WTC11 (cell line): ENCODE measurements at regions not wholly inside any gene's neighbourhood (a gene's known extent, or its start where the extent isn't known, plus 50 kb on each side); places are given as distances from the start of the nearest gene placed in this dataset.

ENCODE experiments used
- ATAC-seq: fragments of 200-7000 bp; cut with Tn5 transposase; 2 replicates; pipeline ENCODE4 v1.10.0; 2021; ENCODE audit warnings: mild to moderate bottlenecking, moderate library complexity
- CTCF ChIA-PET: fragments of 300-600 bp; sonication (Branson Sonifier 250); formaldehyde crosslinking; loops from one replicate; lab custom pipeline; 2021; ENCODE audit warnings: antibody characterized with exemption; lab: Charles Lee
- POLR2A ChIA-PET: fragments of 350-600 bp; sonication (Branson Sonifier 250); formaldehyde crosslinking; loops from one replicate; lab custom pipeline; 2021; ENCODE audit warnings: antibody characterized with exemption; lab: Charles Lee
- DNase-seq: peaks from one replicate; pipeline ENCODE4 v3.0.0; 2021; ENCODE audit warnings: low spot score
- H3K27ac Mint-ChIP-seq: 2 replicates; pipeline ENCODE4 v1.8.0; 2021; ENCODE audit warnings: mixed read lengths
- H3K27me3 Mint-ChIP-seq: 2 replicates; pipeline ENCODE4 v1.8.0; 2021; ENCODE audit warnings: low read depth, mild to moderate bottlenecking, moderate library complexity, mixed read lengths
- H3K36me3 Mint-ChIP-seq: 2 replicates; pipeline ENCODE4 v1.8.0; 2021; ENCODE audit warnings: mixed read lengths
- H3K4me1 Mint-ChIP-seq: 2 replicates; pipeline ENCODE4 v1.8.0; 2022; ENCODE audit warnings: mixed read lengths
- H3K4me3 Mint-ChIP-seq: 2 replicates; pipeline ENCODE4 v1.8.0; 2021; ENCODE audit warnings: mild to moderate bottlenecking, moderate library complexity, mixed read lengths
- H3K9me3 Mint-ChIP-seq: 2 replicates; pipeline ENCODE4 v1.8.0; 2021; ENCODE audit warnings: mixed read lengths
- CREM ChIP-seq: sonication (generic); formaldehyde crosslinking; IDR thresholded peaks from 2 replicates; pipeline ENCODE4 v1.8.1; 2022; ENCODE audit warnings: mild to moderate bottlenecking, missing genetic modification reagents, moderate library complexity
- FOXJ3 ChIP-seq: sonication (generic); formaldehyde crosslinking; IDR thresholded peaks from 2 replicates; pipeline ENCODE4 v1.9.0; 2021; ENCODE audit warnings: missing genetic modification reagents, mild to moderate bottlenecking, borderline replicate concordance
- JAZF1 ChIP-seq: fragments of 250-450 bp; sonication (Bioruptor Pico); IDR thresholded peaks from 2 replicates; pipeline ENCODE4 v1.9.0; 2021; ENCODE audit warnings: moderate library complexity, mild to moderate bottlenecking, inconsistent platforms
- MXD4 ChIP-seq: fragments of 250-450 bp; sonication (Bioruptor Pico); IDR thresholded peaks from 2 replicates; pipeline ENCODE4 v1.8.0; 2021; ENCODE audit warnings: mild to moderate bottlenecking, moderate library complexity, borderline replicate concordance
- TCF7 ChIP-seq: sonication (generic); formaldehyde crosslinking; IDR thresholded peaks from 2 replicates; pipeline ENCODE4 v1.8.0; 2022; ENCODE audit warnings: mild to moderate bottlenecking, low read depth, missing genetic modification reagents, moderate library complexity
- ZNF138 ChIP-seq: sonication (generic); formaldehyde crosslinking; conservative IDR thresholded peaks from 2 replicates; pipeline ENCODE4 v1.8.1; 2022; ENCODE audit warnings: mild to moderate bottlenecking, moderate library complexity, missing genetic modification reagents
- ZNF396 ChIP-seq: fragments of 250-450 bp; sonication (Bioruptor Pico); IDR thresholded peaks from 2 replicates; pipeline ENCODE4 v1.8.0; 2021; ENCODE audit warnings: mild to moderate bottlenecking, moderate library complexity, borderline replicate concordance
- ZNF416 ChIP-seq: fragments of 250-450 bp; sonication (Bioruptor Pico); IDR thresholded peaks from 2 replicates; pipeline ENCODE4 v1.9.0; 2021; ENCODE audit warnings: mild to moderate bottlenecking, inconsistent platforms
- ZNF671 ChIP-seq: fragments of 250-450 bp; sonication (Bioruptor Pico); IDR thresholded peaks from 2 replicates; pipeline ENCODE4 v1.8.0; 2021; ENCODE audit warnings: mild to moderate bottlenecking
- TF ChIP-seq, protein P1 (sequence below): fragments of 200-600 bp; IDR thresholded peaks from 2 replicates; pipeline ENCODE4 v1.8.0; 2022; ENCODE audit warnings: antibody characterized with exemption
- TF ChIP-seq, protein P2 (sequence below): sonication (generic); formaldehyde crosslinking; IDR thresholded peaks from 2 replicates; pipeline ENCODE4 v1.8.0; 2023; ENCODE audit warnings: missing genetic modification reagents, mild to moderate bottlenecking, borderline replicate concordance
- TF ChIP-seq, protein P3 (sequence below): sonication (generic); formaldehyde crosslinking; IDR thresholded peaks from 2 replicates; pipeline ENCODE4 v1.8.1; 2022; ENCODE audit warnings: low read depth, missing genetic modification reagents, borderline replicate concordance
- TF ChIP-seq, protein P4 (sequence below): sonication (generic); formaldehyde crosslinking; IDR thresholded peaks from 2 replicates; pipeline ENCODE4 v1.8.1; 2022; ENCODE audit warnings: low read depth, mild to moderate bottlenecking, moderate library complexity, missing genetic modification reagents, borderline replicate concordance
- TF ChIP-seq, protein P5 (sequence below): fragments of 250-450 bp; sonication (Bioruptor Pico); IDR thresholded peaks from 2 replicates; pipeline ENCODE4 v2.1.2; 2022; ENCODE audit warnings: mild to moderate bottlenecking, moderate library complexity
- TF ChIP-seq, protein P6 (sequence below): sonication (generic); formaldehyde crosslinking; IDR thresholded peaks from 2 replicates; pipeline ENCODE4 v1.8.1; 2023; ENCODE audit warnings: mild to moderate bottlenecking, missing genetic modification reagents
- TF ChIP-seq, protein P7 (sequence below): fragments of 250-450 bp; sonication (Bioruptor Pico); IDR thresholded peaks from 2 replicates; pipeline ENCODE4 v1.8.0; 2021; ENCODE audit warnings: mild to moderate bottlenecking
- TF ChIP-seq, protein P8 (sequence below): sonication (generic); formaldehyde crosslinking; IDR thresholded peaks from 2 replicates; pipeline ENCODE4 v1.8.0; 2022; ENCODE audit warnings: mild to moderate bottlenecking, missing genetic modification reagents

DNA sequence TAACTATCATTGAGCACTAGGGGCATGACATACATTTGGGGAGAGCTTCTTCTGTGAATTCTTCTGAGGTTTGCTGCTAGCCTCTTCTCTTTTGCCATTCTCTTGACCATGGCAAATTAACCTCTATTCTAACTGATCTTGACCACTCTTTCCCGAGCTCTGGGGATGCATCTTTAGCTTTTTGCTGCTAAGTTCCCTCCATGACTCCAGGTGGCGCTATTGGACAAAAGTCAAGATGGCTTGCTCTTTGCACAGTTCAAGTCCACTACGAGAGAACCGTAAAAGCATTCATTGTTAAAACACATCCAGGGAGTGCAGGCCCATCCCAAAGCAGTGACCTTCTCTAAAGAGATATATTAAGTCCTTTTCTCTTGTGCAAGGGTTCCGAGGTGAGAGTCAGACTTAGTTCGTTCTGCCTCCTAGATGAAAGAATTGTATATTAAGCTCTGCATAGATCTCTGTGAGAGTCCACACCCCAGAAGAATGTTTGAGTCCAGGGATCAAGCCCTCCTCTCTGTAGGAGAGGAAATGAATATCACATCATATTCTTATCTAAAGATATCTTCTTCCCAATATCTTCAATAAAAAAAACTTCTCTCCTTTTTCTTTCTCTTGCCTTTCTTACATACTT, 1152.9 kb upstream of the CDH6 start:
- peaks cover 8% of the 10 kb centered on the region for H3K9me3 Mint-ChIP-seq
- DNase-seq = peak; percentile 54
- CTCF ChIA-PET = interaction anchor here (0.6 to 1.7 kb wide), 32 partner anchors 10 to 1230 kb away, joined by 3 to 12 read pairs (median 3); no protein-coding TSS in a partner anchor
- H3K4me3 Mint-ChIP-seq = no peak overlapping the region
- POLR2A ChIA-PET = interaction anchor here (0.6 kb wide), 1 partner anchor 902 kb away, joined by 3 read pairs; no protein-coding TSS in a partner anchor
- no peak overlapping the region for H3K27ac Mint-ChIP-seq
- no peaks in the 10 kb centered on the region; the same call in 1 of the 2 replicates for H3K36me3 Mint-ChIP-seq
- peak; percentile 93 for ATAC-seq
- H3K4me1 Mint-ChIP-seq = peaks cover 5% of the 10 kb centered on the region
- H3K27me3 Mint-ChIP-seq = no peaks in the 10 kb centered on the region
- TF ChIP-seq, protein P1, sequence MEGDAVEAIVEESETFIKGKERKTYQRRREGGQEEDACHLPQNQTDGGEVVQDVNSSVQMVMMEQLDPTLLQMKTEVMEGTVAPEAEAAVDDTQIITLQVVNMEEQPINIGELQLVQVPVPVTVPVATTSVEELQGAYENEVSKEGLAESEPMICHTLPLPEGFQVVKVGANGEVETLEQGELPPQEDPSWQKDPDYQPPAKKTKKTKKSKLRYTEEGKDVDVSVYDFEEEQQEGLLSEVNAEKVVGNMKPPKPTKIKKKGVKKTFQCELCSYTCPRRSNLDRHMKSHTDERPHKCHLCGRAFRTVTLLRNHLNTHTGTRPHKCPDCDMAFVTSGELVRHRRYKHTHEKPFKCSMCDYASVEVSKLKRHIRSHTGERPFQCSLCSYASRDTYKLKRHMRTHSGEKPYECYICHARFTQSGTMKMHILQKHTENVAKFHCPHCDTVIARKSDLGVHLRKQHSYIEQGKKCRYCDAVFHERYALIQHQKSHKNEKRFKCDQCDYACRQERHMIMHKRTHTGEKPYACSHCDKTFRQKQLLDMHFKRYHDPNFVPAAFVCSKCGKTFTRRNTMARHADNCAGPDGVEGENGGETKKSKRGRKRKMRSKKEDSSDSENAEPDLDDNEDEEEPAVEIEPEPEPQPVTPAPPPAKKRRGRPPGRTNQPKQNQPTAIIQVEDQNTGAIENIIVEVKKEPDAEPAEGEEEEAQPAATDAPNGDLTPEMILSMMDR = peak; percentile 72
- TF ChIP-seq, protein P2, sequence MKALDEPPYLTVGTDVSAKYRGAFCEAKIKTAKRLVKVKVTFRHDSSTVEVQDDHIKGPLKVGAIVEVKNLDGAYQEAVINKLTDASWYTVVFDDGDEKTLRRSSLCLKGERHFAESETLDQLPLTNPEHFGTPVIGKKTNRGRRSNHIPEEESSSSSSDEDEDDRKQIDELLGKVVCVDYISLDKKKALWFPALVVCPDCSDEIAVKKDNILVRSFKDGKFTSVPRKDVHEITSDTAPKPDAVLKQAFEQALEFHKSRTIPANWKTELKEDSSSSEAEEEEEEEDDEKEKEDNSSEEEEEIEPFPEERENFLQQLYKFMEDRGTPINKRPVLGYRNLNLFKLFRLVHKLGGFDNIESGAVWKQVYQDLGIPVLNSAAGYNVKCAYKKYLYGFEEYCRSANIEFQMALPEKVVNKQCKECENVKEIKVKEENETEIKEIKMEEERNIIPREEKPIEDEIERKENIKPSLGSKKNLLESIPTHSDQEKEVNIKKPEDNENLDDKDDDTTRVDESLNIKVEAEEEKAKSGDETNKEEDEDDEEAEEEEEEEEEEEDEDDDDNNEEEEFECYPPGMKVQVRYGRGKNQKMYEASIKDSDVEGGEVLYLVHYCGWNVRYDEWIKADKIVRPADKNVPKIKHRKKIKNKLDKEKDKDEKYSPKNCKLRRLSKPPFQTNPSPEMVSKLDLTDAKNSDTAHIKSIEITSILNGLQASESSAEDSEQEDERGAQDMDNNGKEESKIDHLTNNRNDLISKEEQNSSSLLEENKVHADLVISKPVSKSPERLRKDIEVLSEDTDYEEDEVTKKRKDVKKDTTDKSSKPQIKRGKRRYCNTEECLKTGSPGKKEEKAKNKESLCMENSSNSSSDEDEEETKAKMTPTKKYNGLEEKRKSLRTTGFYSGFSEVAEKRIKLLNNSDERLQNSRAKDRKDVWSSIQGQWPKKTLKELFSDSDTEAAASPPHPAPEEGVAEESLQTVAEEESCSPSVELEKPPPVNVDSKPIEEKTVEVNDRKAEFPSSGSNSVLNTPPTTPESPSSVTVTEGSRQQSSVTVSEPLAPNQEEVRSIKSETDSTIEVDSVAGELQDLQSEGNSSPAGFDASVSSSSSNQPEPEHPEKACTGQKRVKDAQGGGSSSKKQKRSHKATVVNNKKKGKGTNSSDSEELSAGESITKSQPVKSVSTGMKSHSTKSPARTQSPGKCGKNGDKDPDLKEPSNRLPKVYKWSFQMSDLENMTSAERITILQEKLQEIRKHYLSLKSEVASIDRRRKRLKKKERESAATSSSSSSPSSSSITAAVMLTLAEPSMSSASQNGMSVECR (CRISPR knock-in tag) = no peak

DNA sequence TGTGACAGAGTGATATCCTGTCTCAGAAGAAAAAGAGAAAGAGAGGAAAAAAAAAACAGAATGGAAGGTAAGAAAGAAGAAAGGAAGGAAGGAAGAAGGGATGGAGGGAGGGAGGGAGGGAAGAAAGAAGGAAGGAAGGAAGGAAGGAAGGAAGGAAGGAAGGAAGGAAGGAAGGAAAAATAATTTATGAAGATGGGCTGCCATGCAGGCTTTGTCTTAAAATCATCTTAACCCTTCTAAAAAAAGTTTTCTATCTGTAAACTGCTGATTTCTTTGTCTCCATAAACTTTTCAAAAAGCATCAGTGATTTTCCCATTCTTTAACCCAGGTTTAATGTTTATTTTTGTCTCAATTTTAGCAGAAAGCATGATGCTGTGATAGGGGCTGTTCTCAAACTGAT, 1154.1 kb upstream of the CDH6 start:
- Mint-ChIP-seq H3K36me3 (no peaks in the 10 kb centered on the region; the same call in none of the 2 replicates), H3K4me3 (no peak overlapping the region), H3K27ac (no peak overlapping the region), H3K27me3 (no peaks in the 10 kb centered on the region), H3K9me3 (peaks cover 19% of the 10 kb centered on the region), H3K4me1 (peaks cover 5% of the 10 kb centered on the region)
- DNase-seq (no peak), ATAC-seq (no peak)
- CTCF ChIA-PET = interaction anchor here (0.6 kb wide), 1 partner anchor 362 kb away, joined by 4 read pairs; no protein-coding TSS in a partner anchor
- TF ChIP-seq ZNF138 (CRISPR knock-in tag) = no peak
- no peak for TF ChIP-seq ZNF416
- TF ChIP-seq, protein P3, sequence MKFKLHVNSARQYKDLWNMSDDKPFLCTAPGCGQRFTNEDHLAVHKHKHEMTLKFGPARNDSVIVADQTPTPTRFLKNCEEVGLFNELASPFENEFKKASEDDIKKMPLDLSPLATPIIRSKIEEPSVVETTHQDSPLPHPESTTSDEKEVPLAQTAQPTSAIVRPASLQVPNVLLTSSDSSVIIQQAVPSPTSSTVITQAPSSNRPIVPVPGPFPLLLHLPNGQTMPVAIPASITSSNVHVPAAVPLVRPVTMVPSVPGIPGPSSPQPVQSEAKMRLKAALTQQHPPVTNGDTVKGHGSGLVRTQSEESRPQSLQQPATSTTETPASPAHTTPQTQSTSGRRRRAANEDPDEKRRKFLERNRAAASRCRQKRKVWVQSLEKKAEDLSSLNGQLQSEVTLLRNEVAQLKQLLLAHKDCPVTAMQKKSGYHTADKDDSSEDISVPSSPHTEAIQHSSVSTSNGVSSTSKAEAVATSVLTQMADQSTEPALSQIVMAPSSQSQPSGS = no peak
- no peak for TF ChIP-seq FOXJ3 (CRISPR knock-in tag)
- TF ChIP-seq, protein P4, sequence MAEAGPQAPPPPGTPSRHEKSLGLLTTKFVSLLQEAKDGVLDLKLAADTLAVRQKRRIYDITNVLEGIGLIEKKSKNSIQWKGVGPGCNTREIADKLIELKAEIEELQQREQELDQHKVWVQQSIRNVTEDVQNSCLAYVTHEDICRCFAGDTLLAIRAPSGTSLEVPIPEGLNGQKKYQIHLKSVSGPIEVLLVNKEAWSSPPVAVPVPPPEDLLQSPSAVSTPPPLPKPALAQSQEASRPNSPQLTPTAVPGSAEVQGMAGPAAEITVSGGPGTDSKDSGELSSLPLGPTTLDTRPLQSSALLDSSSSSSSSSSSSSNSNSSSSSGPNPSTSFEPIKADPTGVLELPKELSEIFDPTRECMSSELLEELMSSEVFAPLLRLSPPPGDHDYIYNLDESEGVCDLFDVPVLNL (CRISPR knock-in tag) = no peak
- POLR2A ChIA-PET = interaction anchor here (0.5 kb wide), 1 partner anchor 446 kb away, joined by 3 read pairs; no protein-coding TSS in a partner anchor

DNA sequence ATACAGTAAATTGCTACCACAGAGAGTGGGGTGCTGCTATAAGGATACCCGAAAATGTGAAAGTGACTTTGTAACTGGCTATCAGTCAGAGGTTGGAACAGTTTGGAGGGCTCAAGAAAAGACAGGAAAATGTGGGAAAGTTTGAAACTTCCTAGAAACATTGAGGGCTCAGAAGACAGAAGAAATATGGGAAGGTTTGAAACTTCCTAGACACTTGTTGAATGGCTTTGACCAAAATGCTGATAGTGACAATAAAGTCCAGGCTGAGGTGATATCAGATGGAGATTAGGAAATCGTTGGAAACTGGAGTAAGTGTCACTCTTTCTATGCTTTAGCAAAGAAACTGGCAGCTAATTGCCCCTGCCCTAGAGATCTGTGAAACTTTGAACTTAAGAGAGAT, 1158.6 kb upstream of the CDH6 start:
- no peaks in the 10 kb centered on the region for H3K27me3 Mint-ChIP-seq
- TF ChIP-seq CREM (no peak), JAZF1 (no peak), TCF7 (CRISPR knock-in tag) (no peak), ZNF396 (CRISPR knock-in tag) (no peak), ZNF138 (CRISPR knock-in tag) (no peak), MXD4 (CRISPR knock-in tag) (no peak), ZNF671 (CRISPR knock-in tag) (no peak)
- TF ChIP-seq, protein P5, sequence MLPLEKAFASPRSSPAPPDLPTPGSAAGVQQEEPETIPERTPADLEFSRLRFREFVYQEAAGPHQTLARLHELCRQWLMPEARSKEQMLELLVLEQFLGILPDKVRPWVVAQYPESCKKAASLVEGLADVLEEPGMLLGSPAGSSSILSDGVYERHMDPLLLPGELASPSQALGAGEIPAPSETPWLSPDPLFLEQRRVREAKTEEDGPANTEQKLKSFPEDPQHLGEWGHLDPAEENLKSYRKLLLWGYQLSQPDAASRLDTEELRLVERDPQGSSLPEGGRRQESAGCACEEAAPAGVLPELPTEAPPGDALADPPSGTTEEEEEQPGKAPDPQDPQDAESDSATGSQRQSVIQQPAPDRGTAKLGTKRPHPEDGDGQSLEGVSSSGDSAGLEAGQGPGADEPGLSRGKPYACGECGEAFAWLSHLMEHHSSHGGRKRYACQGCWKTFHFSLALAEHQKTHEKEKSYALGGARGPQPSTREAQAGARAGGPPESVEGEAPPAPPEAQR (CRISPR knock-in tag) = no peak
- TF ChIP-seq, protein P6, sequence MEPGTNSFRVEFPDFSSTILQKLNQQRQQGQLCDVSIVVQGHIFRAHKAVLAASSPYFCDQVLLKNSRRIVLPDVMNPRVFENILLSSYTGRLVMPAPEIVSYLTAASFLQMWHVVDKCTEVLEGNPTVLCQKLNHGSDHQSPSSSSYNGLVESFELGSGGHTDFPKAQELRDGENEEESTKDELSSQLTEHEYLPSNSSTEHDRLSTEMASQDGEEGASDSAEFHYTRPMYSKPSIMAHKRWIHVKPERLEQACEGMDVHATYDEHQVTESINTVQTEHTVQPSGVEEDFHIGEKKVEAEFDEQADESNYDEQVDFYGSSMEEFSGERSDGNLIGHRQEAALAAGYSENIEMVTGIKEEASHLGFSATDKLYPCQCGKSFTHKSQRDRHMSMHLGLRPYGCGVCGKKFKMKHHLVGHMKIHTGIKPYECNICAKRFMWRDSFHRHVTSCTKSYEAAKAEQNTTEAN (CRISPR knock-in tag) = no peak
- TF ChIP-seq, protein P7, sequence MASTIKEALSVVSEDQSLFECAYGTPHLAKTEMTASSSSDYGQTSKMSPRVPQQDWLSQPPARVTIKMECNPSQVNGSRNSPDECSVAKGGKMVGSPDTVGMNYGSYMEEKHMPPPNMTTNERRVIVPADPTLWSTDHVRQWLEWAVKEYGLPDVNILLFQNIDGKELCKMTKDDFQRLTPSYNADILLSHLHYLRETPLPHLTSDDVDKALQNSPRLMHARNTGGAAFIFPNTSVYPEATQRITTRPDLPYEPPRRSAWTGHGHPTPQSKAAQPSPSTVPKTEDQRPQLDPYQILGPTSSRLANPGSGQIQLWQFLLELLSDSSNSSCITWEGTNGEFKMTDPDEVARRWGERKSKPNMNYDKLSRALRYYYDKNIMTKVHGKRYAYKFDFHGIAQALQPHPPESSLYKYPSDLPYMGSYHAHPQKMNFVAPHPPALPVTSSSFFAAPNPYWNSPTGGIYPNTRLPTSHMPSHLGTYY (CRISPR knock-in tag) = no peak
- TF ChIP-seq, protein P8, sequence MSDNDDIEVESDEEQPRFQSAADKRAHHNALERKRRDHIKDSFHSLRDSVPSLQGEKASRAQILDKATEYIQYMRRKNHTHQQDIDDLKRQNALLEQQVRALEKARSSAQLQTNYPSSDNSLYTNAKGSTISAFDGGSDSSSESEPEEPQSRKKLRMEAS (CRISPR knock-in tag) = no peak
- ATAC-seq (no peak), DNase-seq (no peak)
- no peaks in the 10 kb centered on the region; the same call in none of the 2 replicates for H3K36me3 Mint-ChIP-seq
- H3K27ac Mint-ChIP-seq = no peak overlapping the region
- ChIA-PET CTCF (no interaction called here), POLR2A (no interaction called here)
- H3K9me3 Mint-ChIP-seq = peaks cover 28% of the 10 kb centered on the region
- no peak overlapping the region for H3K4me3 Mint-ChIP-seq
- peaks cover 5% of the 10 kb centered on the region for H3K4me1 Mint-ChIP-seq
